Astrocyte (in vitro differentiated cells and primary cell): ENCODE measurements at regions not wholly inside any gene's neighbourhood (a gene's known extent, or its start where the extent isn't known, plus 50 kb on each side); places are given as distances from the start of the nearest gene placed in this dataset.

ENCODE experiments used
- DNase-seq: peaks from one replicate; pipeline ENCODE4 v3.0.0-alpha.2; 2010; ENCODE audit warnings: low read depth
- FAIRE-seq: peaks from 2 replicates; lab custom pipeline; 2011; peaks lifted over from hg19 to GRCh38; lab: Jason Lieb, UNC
- H2AFZ ChIP-seq: 2 replicates; pipeline ENCODE4 v1.6.0; 2012; ENCODE audit warnings: low read depth, low read length, inconsistent platforms
- H3K27ac ChIP-seq: 2 replicates; pipeline ENCODE4 v1.5.1; 2011; ENCODE audit warnings: low read depth, low read length, inconsistent platforms
- H3K27me3 ChIP-seq: 2 replicates; pipeline ENCODE4 v1.6.0; 2011; ENCODE audit warnings: low read length, inconsistent platforms; ENCODE audit not compliant: insufficient read depth
- H3K36me3 ChIP-seq: 2 replicates; pipeline ENCODE4 v1.5.1; 2011; ENCODE audit warnings: low read length, inconsistent platforms; ENCODE audit not compliant: insufficient read depth
- H3K4me1 ChIP-seq: 2 replicates; pipeline ENCODE4 v1.5.1; 2011; ENCODE audit warnings: low read length, inconsistent platforms; ENCODE audit not compliant: insufficient read depth
- H3K4me2 ChIP-seq: 2 replicates; pipeline ENCODE4 v1.6.0; 2012; ENCODE audit warnings: low read length, inconsistent platforms
- H3K4me3 ChIP-seq: 2 replicates; pipeline ENCODE4 v1.5.1; 2011; ENCODE audit warnings: low read depth, mild to moderate bottlenecking, low read length, inconsistent platforms; ENCODE audit not compliant: insufficient read depth
- H3K79me2 ChIP-seq: 2 replicates; pipeline ENCODE4 v1.6.0; 2012; ENCODE audit warnings: mild to moderate bottlenecking, low read length, inconsistent platforms; ENCODE audit not compliant: insufficient read depth
- H3K9ac ChIP-seq: 2 replicates; pipeline ENCODE4 v1.6.0; 2012; ENCODE audit warnings: mild to moderate bottlenecking, low read length, inconsistent platforms
- H3K9me3 ChIP-seq: 2 replicates; pipeline ENCODE4 v1.5.1; 2012; ENCODE audit warnings: low read depth, mild to moderate bottlenecking, low read length, inconsistent platforms; ENCODE audit not compliant: insufficient read depth
- H4K20me1 ChIP-seq: 2 replicates; pipeline ENCODE4 v1.6.0; 2012; ENCODE audit warnings: low read length, inconsistent platforms; ENCODE audit not compliant: insufficient read depth
- H3K27ac Mint-ChIP-seq: one replicate; pipeline ENCODE4 v1.8.0; 2021; ENCODE audit warnings: mild to moderate bottlenecking, mixed read lengths; ENCODE audit not compliant: unreplicated experiment
- H3K27me3 Mint-ChIP-seq: one replicate; pipeline ENCODE4 v1.8.0; 2021; ENCODE audit warnings: low read depth, mixed read lengths; ENCODE audit not compliant: unreplicated experiment
- H3K36me3 Mint-ChIP-seq: one replicate; pipeline ENCODE4 v1.8.0; 2021; ENCODE audit warnings: low read depth, mixed read lengths; ENCODE audit not compliant: unreplicated experiment
- H3K4me1 Mint-ChIP-seq: one replicate; pipeline ENCODE4 v1.8.0; 2021; ENCODE audit warnings: low read depth, mixed read lengths; ENCODE audit not compliant: unreplicated experiment
- H3K4me3 Mint-ChIP-seq: one replicate; pipeline ENCODE4 v1.8.0; 2021; ENCODE audit warnings: mild to moderate bottlenecking, moderate library complexity, mixed read lengths; ENCODE audit not compliant: unreplicated experiment
- H3K9me3 Mint-ChIP-seq: one replicate; pipeline ENCODE4 v1.8.0; 2021; ENCODE audit warnings: mild to moderate bottlenecking, mixed read lengths; ENCODE audit not compliant: unreplicated experiment
- EZH2 ChIP-seq: IDR thresholded peaks from 2 replicates; pipeline ENCODE4 v1.6.1; 2012; ENCODE audit warnings: mild to moderate bottlenecking, low read length, inconsistent platforms; ENCODE audit not compliant: insufficient read depth
- TF ChIP-seq, protein P1 (sequence below): IDR thresholded peaks from 2 replicates; pipeline ENCODE4 v1.5.1; 2011; ENCODE audit warnings: low read depth, mild to moderate bottlenecking, inconsistent platforms, low read length, moderate library complexity; ENCODE audit not compliant: insufficient read depth

DNA sequence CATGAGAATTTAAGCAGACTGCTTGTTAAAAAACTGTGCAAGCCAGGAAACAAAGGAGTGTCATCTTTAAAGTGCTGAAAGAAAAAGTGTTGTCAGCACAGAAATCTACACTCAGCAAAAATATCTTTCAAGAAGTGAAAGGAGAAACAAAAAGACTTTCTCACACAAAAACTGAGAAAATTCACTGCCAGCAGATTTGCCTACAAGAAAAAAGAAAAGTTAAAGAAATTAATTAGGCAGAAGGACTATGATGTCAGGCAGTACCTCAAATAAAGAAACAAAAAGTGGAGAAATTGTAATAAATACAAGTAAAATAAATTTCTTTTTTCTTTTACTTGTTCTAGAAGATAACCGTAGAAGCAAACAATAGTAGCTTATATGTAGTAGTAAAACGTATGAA lies 171.6 kb upstream of the CEP162 start:
- no peak for DNase-seq
- FAIRE-seq: no peak
- no peak overlapping the region for H3K27ac ChIP-seq

DNA sequence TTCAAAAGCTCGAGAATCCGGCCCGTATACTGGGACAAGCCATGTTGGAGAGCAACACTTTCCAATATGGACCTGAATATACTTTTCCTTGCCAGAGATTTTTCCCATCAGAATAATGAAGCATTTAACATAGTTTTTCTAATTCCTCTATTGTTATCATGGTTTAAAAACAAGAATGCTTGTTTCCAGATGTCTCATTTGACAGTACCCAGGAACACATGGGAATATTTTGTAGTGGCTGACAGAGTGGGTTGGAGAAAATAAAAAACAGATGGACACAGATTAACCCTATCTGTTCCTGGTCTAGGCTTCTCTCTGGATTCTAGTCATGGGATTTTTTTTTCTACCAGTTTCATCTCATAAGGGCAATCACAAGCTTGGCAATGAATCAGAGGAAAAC lies 164.8 kb upstream of the CEP162 start:
- TF ChIP-seq, protein P1, sequence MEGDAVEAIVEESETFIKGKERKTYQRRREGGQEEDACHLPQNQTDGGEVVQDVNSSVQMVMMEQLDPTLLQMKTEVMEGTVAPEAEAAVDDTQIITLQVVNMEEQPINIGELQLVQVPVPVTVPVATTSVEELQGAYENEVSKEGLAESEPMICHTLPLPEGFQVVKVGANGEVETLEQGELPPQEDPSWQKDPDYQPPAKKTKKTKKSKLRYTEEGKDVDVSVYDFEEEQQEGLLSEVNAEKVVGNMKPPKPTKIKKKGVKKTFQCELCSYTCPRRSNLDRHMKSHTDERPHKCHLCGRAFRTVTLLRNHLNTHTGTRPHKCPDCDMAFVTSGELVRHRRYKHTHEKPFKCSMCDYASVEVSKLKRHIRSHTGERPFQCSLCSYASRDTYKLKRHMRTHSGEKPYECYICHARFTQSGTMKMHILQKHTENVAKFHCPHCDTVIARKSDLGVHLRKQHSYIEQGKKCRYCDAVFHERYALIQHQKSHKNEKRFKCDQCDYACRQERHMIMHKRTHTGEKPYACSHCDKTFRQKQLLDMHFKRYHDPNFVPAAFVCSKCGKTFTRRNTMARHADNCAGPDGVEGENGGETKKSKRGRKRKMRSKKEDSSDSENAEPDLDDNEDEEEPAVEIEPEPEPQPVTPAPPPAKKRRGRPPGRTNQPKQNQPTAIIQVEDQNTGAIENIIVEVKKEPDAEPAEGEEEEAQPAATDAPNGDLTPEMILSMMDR: no peak
- no peak for TF ChIP-seq EZH2
- no peaks in the 10 kb centered on the region for H3K27me3 ChIP-seq
- Mint-ChIP-seq H3K27me3 (no peaks in the 10 kb centered on the region), H3K9me3 (peaks cover 2% of the 10 kb centered on the region), H3K4me1 (no peaks in the 10 kb centered on the region), H3K4me3 (no peak overlapping the region), H3K27ac (no peak overlapping the region), H3K36me3 (no peaks in the 10 kb centered on the region)
- H3K27ac ChIP-seq: no peak overlapping the region
- no peaks in the 10 kb centered on the region for H4K20me1 ChIP-seq
- H3K79me2 ChIP-seq: no peaks in the 10 kb centered on the region
- no peaks in the 10 kb centered on the region for H3K9me3 ChIP-seq
- no peaks in the 10 kb centered on the region for H3K36me3 ChIP-seq
- no peak overlapping the region for H3K9ac ChIP-seq
- DNase-seq (no peak), FAIRE-seq (no peak)
- H3K4me2 ChIP-seq: no peak overlapping the region
- H3K4me3 ChIP-seq: no peak overlapping the region
- H2AFZ ChIP-seq: no peak overlapping the region
- H3K4me1 ChIP-seq: no peaks in the 10 kb centered on the region

More for the DNA sequence above, 171.6 kb upstream of the CEP162 start:
- Histone ChIP-seq H2AFZ (no peak overlapping the region), H3K27me3 (no peaks in the 10 kb centered on the region), H3K79me2 (no peaks in the 10 kb centered on the region), H3K4me1 (no peaks in the 10 kb centered on the region), H3K4me2 (no peak overlapping the region), H4K20me1 (no peaks in the 10 kb centered on the region), H3K9me3 (no peaks in the 10 kb centered on the region), H3K4me3 (no peak overlapping the region), H3K9ac (no peak overlapping the region), H3K36me3 (no peaks in the 10 kb centered on the region)
- Mint-ChIP-seq H3K9me3 (no peaks in the 10 kb centered on the region), H3K4me3 (no peak overlapping the region), H3K27me3 (no peaks in the 10 kb centered on the region), H3K27ac (no peak overlapping the region), H3K36me3 (no peaks in the 10 kb centered on the region), H3K4me1 (peaks cover 3% of the 10 kb centered on the region)
- TF ChIP-seq EZH2: no peak
- TF ChIP-seq, protein P1: no peak

DNA sequence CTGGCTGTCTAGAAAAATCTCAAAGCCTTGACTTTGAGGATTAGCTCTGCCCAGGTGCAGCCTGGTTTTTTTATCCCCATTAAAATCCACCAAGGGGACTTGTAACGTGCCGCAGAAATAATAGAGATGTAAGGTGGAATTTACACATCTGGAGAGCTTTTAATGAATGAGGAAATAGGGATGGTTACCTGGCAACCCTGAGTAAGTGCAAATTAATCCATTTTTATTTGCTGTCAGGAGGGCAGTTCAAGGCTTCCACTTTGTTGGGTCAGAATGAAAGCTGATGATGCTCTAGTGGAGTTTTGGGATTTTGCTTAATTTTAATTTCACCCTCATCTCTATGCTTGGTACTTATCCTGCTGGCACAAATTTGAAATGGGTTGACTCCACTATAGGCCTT lies 163.4 kb upstream of the CEP162 start:
- H3K36me3 ChIP-seq: no peaks in the 10 kb centered on the region
- H3K4me3 ChIP-seq: no peak overlapping the region
- TF ChIP-seq EZH2: no peak
- TF ChIP-seq, protein P1: no peak
- H3K9ac ChIP-seq: no peak overlapping the region
- no peaks in the 10 kb centered on the region for H3K79me2 ChIP-seq
- no peaks in the 10 kb centered on the region for H4K20me1 ChIP-seq
- H3K4me2 ChIP-seq: no peak overlapping the region
- H3K9me3 ChIP-seq: no peaks in the 10 kb centered on the region
- Mint-ChIP-seq H3K27me3 (no peaks in the 10 kb centered on the region), H3K4me3 (no peak overlapping the region), H3K27ac (no peak overlapping the region), H3K9me3 (peaks cover 6% of the 10 kb centered on the region), H3K4me1 (no peaks in the 10 kb centered on the region), H3K36me3 (no peaks in the 10 kb centered on the region)
- H3K27ac ChIP-seq: no peak overlapping the region
- FAIRE-seq (no peak), DNase-seq (no peak)
- H3K4me1 ChIP-seq: no peaks in the 10 kb centered on the region
- H2AFZ ChIP-seq: no peak overlapping the region
- H3K27me3 ChIP-seq: no peaks in the 10 kb centered on the region
